IMR-90 (cell line): ENCODE measurements at regions not wholly inside any gene's neighbourhood (a gene's known extent, or its start where the extent isn't known, plus 50 kb on each side); places are given as distances from the start of the nearest gene placed in this dataset.

Experiments used
- ATAC-seq: fragments of 200-7000 bp; cut with Tn5 transposase; 2 replicates; pipeline ENCODE4 v1.9.1; 2020; ENCODE audit warnings: low read depth, mild to moderate bottlenecking, moderate library complexity
- BruUV-seq: library from RNA; stranded (reverse); fragments of 400-500 nt; replicated peaks from 2 replicates; lab custom pipeline; 2021; lab: Mats Ljungman, UMichigan
- CTCF ChIA-PET: fragments of 300-600 bp; formaldehyde crosslinking; extraction: SDS; loops from one replicate; lab custom pipeline; 2021; ENCODE audit warnings: antibody characterized with exemption; lab: Yijun Ruan, JAX
- POLR2A ChIA-PET: fragments of 300-600 bp; sonication (Branson Sonifier 250); formaldehyde crosslinking; loops from one replicate; lab custom pipeline; 2022; ENCODE audit warnings: antibody characterized with exemption; ENCODE audit not compliant: unreplicated experiment; lab: Charles Lee
- DNase-seq: peaks from one replicate; pipeline ENCODE4 v3.0.0; 2013
- H2AFZ ChIP-seq: replicated peaks from 2 replicates; pipeline ENCODE3; 2013; ENCODE audit warnings: low read length, mild to moderate bottlenecking; ENCODE audit not compliant: poor library complexity
- H2AK5ac ChIP-seq: 2 replicates; pipeline ENCODE4 v1.6.1; 2013; ENCODE audit warnings: low read depth, low read length, inconsistent platforms
- H2AK9ac ChIP-seq: replicated peaks from 2 replicates; pipeline ENCODE3; 2013; ENCODE audit warnings: mild to moderate bottlenecking, low read depth, low read length, moderate library complexity; ENCODE audit not compliant: poor library complexity
- H2BK120ac ChIP-seq: 2 replicates; pipeline ENCODE4 v1.6.1; 2013; ENCODE audit warnings: low read depth, low read length, inconsistent platforms
- H2BK15ac ChIP-seq: 3 replicates; pipeline ENCODE4 v1.6.1; 2013; ENCODE audit warnings: low read depth, low read length, inconsistent platforms
- H2BK20ac ChIP-seq: 2 replicates; pipeline ENCODE4 v1.6.1; 2013; ENCODE audit warnings: low read depth, mild to moderate bottlenecking, inconsistent platforms, low read length, moderate library complexity
- H2BK5ac ChIP-seq: 2 replicates; pipeline ENCODE4 v1.6.1; 2013; ENCODE audit warnings: mild to moderate bottlenecking, low read depth, low read length, inconsistent platforms; ENCODE audit not compliant: poor library complexity, severe bottlenecking
- H3K14ac ChIP-seq: replicated peaks from 2 replicates; pipeline ENCODE4 v1.6.1; 2013; ENCODE audit warnings: low read depth, low read length, inconsistent platforms
- H3K18ac ChIP-seq: 2 replicates; pipeline ENCODE4 v1.6.1; 2013; ENCODE audit warnings: low read depth, low read length, control low read depth
- H3K23ac ChIP-seq: 2 replicates; pipeline ENCODE4 v1.6.1; 2013; ENCODE audit warnings: low read depth, low read length, inconsistent platforms
- H3K27ac ChIP-seq: 2 replicates; pipeline ENCODE4 v1.5.1; 2013; ENCODE audit warnings: mild to moderate bottlenecking, control low read depth, low read length; ENCODE audit not compliant: insufficient read depth
- H3K27me3 ChIP-seq: 2 replicates; pipeline ENCODE4 v1.6.1; 2013; ENCODE audit warnings: low read length; ENCODE audit not compliant: control insufficient read depth, insufficient read depth
- H3K36me3 ChIP-seq: 2 replicates; pipeline ENCODE4 v1.6.1; 2013; ENCODE audit warnings: low read length, mixed read lengths; ENCODE audit not compliant: control insufficient read depth, insufficient read depth
- H3K4ac ChIP-seq: 2 replicates; pipeline ENCODE4 v1.6.1; 2013; ENCODE audit warnings: low read depth, low read length, inconsistent platforms
- H3K4me1 ChIP-seq: 2 replicates; pipeline ENCODE4 v1.6.1; 2013; ENCODE audit warnings: low read length, mixed read lengths; ENCODE audit not compliant: control insufficient read depth, insufficient read depth
- H3K4me2 ChIP-seq: 2 replicates; pipeline ENCODE4 v1.6.1; 2013; ENCODE audit warnings: low read depth, mild to moderate bottlenecking, control low read depth, low read length, moderate library complexity
- H3K4me3 ChIP-seq: 2 replicates; pipeline ENCODE4 v1.5.1; 2013; ENCODE audit warnings: low read depth, mild to moderate bottlenecking, control low read depth, low read length, moderate library complexity; ENCODE audit not compliant: insufficient read depth
- H3K56ac ChIP-seq: 2 replicates; pipeline ENCODE4 v1.6.1; 2013; ENCODE audit warnings: low read length, inconsistent platforms; ENCODE audit not compliant: insufficient read depth; ENCODE audit errors: extremely low read depth
- H3K79me1 ChIP-seq, 2 experiments: 2 replicates each; pipeline ENCODE4 v1.6.1; 2013; ENCODE audit warnings: low read length in 2 of 2, inconsistent platforms in 1 of 2, low read depth in 1 of 2
- H3K9ac ChIP-seq: 2 replicates; pipeline ENCODE4 v1.6.1; 2013; ENCODE audit warnings: low read depth, low read length, control low read depth
- H3K9me1 ChIP-seq: 2 replicates; pipeline ENCODE4 v1.6.1; 2013; ENCODE audit warnings: low read length, inconsistent platforms; ENCODE audit not compliant: insufficient read depth
- H3K9me3 ChIP-seq: 2 replicates; pipeline ENCODE4 v1.6.1; 2013; ENCODE audit warnings: low read length; ENCODE audit not compliant: control insufficient read depth, insufficient read depth
- H4K20me1 ChIP-seq: 2 replicates; pipeline ENCODE4 v1.6.1; 2013; ENCODE audit warnings: low read length, inconsistent platforms; ENCODE audit not compliant: insufficient read depth
- H4K5ac ChIP-seq: 2 replicates; pipeline ENCODE4 v1.6.1; 2013; ENCODE audit warnings: mild to moderate bottlenecking, low read depth, low read length, control low read depth
- H4K8ac ChIP-seq, 2 experiments: 2 replicates each; pipeline ENCODE4 v1.6.1; 2013; ENCODE audit warnings: low read depth in 2 of 2, low read length in 2 of 2, control low read depth in 1 of 2, inconsistent platforms in 1 of 2
- H4K91ac ChIP-seq: 2 replicates; pipeline ENCODE4 v1.6.1; 2013; ENCODE audit warnings: low read depth, low read length, inconsistent platforms; ENCODE audit not compliant: insufficient read depth
- BHLHE40 ChIP-seq: fragments of 150-350 bp; IDR thresholded peaks from 2 replicates; pipeline ENCODE4 v1.6.1; 2016; ENCODE audit warnings: mild to moderate bottlenecking, low read depth, low read length
- CHD1 ChIP-seq: IDR thresholded peaks from 2 replicates; pipeline ENCODE4 v1.6.1; 2012; ENCODE audit warnings: low read depth, low read length, improper control_type of control experiment
- FOS ChIP-seq: fragments of 150-350 bp; IDR thresholded peaks from 2 replicates; pipeline ENCODE4 v1.6.1; 2016; ENCODE audit warnings: low read depth, low read length
- MAFK ChIP-seq: IDR thresholded peaks from 2 replicates; pipeline ENCODE4 v1.6.1; 2012; ENCODE audit warnings: low read depth, low read length, improper control_type of control experiment
- MAZ ChIP-seq: IDR thresholded peaks from 2 replicates; pipeline ENCODE4 v1.6.1; 2012; ENCODE audit warnings: low read depth, mild to moderate bottlenecking, low read length, improper control_type of control experiment, moderate library complexity, borderline replicate concordance
- MXI1 ChIP-seq: IDR thresholded peaks from 2 replicates; pipeline ENCODE4 v1.6.1; 2012; ENCODE audit warnings: low read depth, mild to moderate bottlenecking, low read length, moderate library complexity, borderline replicate concordance
- POLR2A ChIP-seq: IDR thresholded peaks from 2 replicates; pipeline ENCODE4 v1.6.1; 2012; ENCODE audit warnings: mild to moderate bottlenecking, low read depth, low read length
- RAD21 ChIP-seq: IDR thresholded peaks from 2 replicates; pipeline ENCODE4 v1.6.1; 2012; ENCODE audit warnings: low read length, improper control_type of control experiment
- RCOR1 ChIP-seq: IDR thresholded peaks from 2 replicates; pipeline ENCODE4 v1.6.1; 2012; ENCODE audit warnings: mild to moderate bottlenecking, low read length, improper control_type of control experiment; ENCODE audit not compliant: insufficient replicate concordance
- RFX5 ChIP-seq: IDR thresholded peaks from 2 replicates; pipeline ENCODE4 v1.8.0; 2012; ENCODE audit warnings: low read depth, mild to moderate bottlenecking, low read length, moderate library complexity
- SMC3 ChIP-seq: fragments of 150-350 bp; IDR thresholded peaks from 2 replicates; pipeline ENCODE4 v1.6.1; 2016; ENCODE audit warnings: low read depth, mild to moderate bottlenecking, antibody characterized with exemption, low read length, moderate library complexity
- whole genome bisulfite sequencing, 2 experiments: methylation state at CpG; one replicate each; pipeline versions ENCODE4 v1.1.5 to v1.1.7; 2013; ENCODE audit warnings: missing lambda C conversion rate in 2 of 2; ENCODE audit not compliant: insufficient read length in 1 of 2; ENCODE audit errors: extremely low coverage in 2 of 2; 5-methylcytosine and 5-hydroxymethylcytosine counted together
- dilution Hi-C: fragments of 300-500 bp; cut with HindIII; formaldehyde crosslinking; loops from one replicate; pipeline ENCODE4 v1.14.3; 2018; ENCODE audit warnings: low sequenced_read_pairs; ENCODE audit not compliant: unreplicated experiment
- in situ Hi-C: fragments of 300-500 bp; cut with MboI; formaldehyde crosslinking; loops from 3 replicates; pipeline ENCODE4 v1.14.3; 2019; ENCODE audit warnings: low sequenced_read_pairs, inconsistent platforms, mixed read lengths
- intact Hi-C: fragments of 100-400 bp; cut with micrococcal nuclease; formaldehyde crosslinking; loops from 2 replicates; pipeline ENCODE4 v1.10.0; 2022
- TF ChIP-seq, protein P1 (sequence below): fragments of 150-350 bp; IDR thresholded peaks from 2 replicates; pipeline ENCODE4 v1.6.1; 2017; ENCODE audit warnings: mild to moderate bottlenecking, antibody characterized with exemption, low read length, low read depth
- TF ChIP-seq, protein P2 (sequence below): fragments of 150-350 bp; IDR thresholded peaks from 2 replicates; pipeline ENCODE4 v1.6.1; 2016; ENCODE audit warnings: low read depth, mild to moderate bottlenecking, low read length, moderate library complexity, borderline replicate concordance

DNA sequence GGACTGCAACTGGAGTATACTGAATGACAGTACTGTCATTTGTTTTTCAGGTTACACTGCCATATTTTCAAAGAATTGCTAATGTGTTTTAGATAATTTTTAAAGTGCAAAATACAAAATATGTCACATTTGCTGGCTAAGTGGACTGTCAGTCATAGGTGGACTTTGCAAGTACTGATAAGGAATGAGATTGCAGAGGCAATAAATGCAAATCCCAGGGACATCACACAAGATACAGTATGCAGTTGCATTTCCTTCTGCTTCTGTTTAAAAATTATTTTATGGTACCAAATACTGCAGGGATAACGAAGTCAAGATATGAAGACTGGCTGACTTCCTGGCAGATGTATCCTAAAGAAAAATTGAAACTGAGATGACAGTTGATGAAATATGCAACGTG lies 237.6 kb upstream of the MAGI2 start:
- Histone ChIP-seq H3K27me3 (no peaks in the 10 kb centered on the region), H2BK5ac (no peak overlapping the region), H3K9me3 (no peaks in the 10 kb centered on the region), H3K4me3 (no peak overlapping the region), H3K56ac (no peak overlapping the region), H2BK15ac (no peak overlapping the region), H2AFZ (no peak overlapping the region), H3K18ac (no peak overlapping the region), H3K9ac (no peak overlapping the region), H3K4me1 (peaks cover 5% of the 10 kb centered on the region; the same call in 1 of the 2 replicates), H3K36me3 (no peaks in the 10 kb centered on the region), H2BK20ac (no peak overlapping the region), H2BK120ac (no peak overlapping the region), H2AK9ac (no peak overlapping the region), H3K14ac (no peak overlapping the region; the same call in 1 of the 2 replicates), H3K23ac (no peak overlapping the region), H4K8ac (no peak overlapping the region), H4K91ac (no peak overlapping the region), H3K9me1 (peaks cover 5% of the 10 kb centered on the region), H3K4me2 (no peak overlapping the region), H4K5ac (no peak overlapping the region), H3K27ac (no peak overlapping the region), H3K79me1 (no peaks in the 10 kb centered on the region), H2AK5ac (no peak overlapping the region), H3K4ac (no peak overlapping the region), H4K20me1 (no peaks in the 10 kb centered on the region)
- ATAC-seq (no peak), DNase-seq (no peak)
- intact Hi-C loops, result no loop called here
- TF ChIP-seq CHD1 (no peak), RCOR1 (no peak), SMC3 (no peak), BHLHE40 (no peak), RFX5 (no peak), MXI1 (no peak), MAFK (no peak), RAD21 (no peak), FOS (no peak), MAZ (no peak), POLR2A (no peak)
- TF ChIP-seq, protein P1, sequence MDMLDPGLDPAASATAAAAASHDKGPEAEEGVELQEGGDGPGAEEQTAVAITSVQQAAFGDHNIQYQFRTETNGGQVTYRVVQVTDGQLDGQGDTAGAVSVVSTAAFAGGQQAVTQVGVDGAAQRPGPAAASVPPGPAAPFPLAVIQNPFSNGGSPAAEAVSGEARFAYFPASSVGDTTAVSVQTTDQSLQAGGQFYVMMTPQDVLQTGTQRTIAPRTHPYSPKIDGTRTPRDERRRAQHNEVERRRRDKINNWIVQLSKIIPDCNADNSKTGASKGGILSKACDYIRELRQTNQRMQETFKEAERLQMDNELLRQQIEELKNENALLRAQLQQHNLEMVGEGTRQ, result no peak
- TF ChIP-seq, protein P2, sequence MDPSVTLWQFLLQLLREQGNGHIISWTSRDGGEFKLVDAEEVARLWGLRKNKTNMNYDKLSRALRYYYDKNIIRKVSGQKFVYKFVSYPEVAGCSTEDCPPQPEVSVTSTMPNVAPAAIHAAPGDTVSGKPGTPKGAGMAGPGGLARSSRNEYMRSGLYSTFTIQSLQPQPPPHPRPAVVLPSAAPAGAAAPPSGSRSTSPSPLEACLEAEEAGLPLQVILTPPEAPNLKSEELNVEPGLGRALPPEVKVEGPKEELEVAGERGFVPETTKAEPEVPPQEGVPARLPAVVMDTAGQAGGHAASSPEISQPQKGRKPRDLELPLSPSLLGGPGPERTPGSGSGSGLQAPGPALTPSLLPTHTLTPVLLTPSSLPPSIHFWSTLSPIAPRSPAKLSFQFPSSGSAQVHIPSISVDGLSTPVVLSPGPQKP, result no peak
- CTCF ChIA-PET, result no interaction called here
- dilution Hi-C loops, result no loop called here
- no CpG with 5 or more reads among the region's 2 CpGs for WGBS, 2 experiments
- POLR2A ChIA-PET, result no interaction called here
- no TSS peak for BruUV-seq
- in situ Hi-C loops, result no loop called here
